SW 1271 (cell line): ENCODE measurements at regions not wholly inside any gene's neighbourhood (a gene's known extent, or its start where the extent isn't known, plus 50 kb on each side); places are given as distances from the start of the nearest gene placed in this dataset.

Experiments
- DNase-seq, 2 experiments: peaks; one replicate each; lab custom pipeline; 2025; lab: John Stamatoyannopoulos, UW

GRCh38 chr4:3683744-3684421 is 82.3 kb upstream of the ADRA2C start:
- DNase-seq = no peak

GRCh38 chr4:3683077-3683743 is 83.0 kb upstream of the ADRA2C start:
- DNase-seq = no peak

- DNase-seq = no peak
These were observed 83.7 kb upstream of the ADRA2C start for GRCh38 chr4:3682236-3683076.

GRCh38 chr4:3681191-3681590 is 85.0 kb upstream of the ADRA2C start:
- no peak for DNase-seq

- DNase-seq = no peak
These were observed 85.5 kb upstream of the ADRA2C start for GRCh38 chr4:3680656-3681055.

- DNase-seq = no peak
These were observed 86.3 kb upstream of the ADRA2C start for GRCh38 chr4:3679851-3680311.

- DNase-seq = no peak
These were observed 86.9 kb upstream of the ADRA2C start for GRCh38 chr4:3679071-3679825.

GRCh38 chr4:3677748-3678070 is 88.5 kb upstream of the ADRA2C start:
- DNase-seq = no peak

GRCh38 chr4:3676907-3677747 is 89.1 kb upstream of the ADRA2C start:
- DNase-seq = no peak

- no peak for DNase-seq
These were observed 90.0 kb upstream of the ADRA2C start for GRCh38 chr4:3676196-3676595.

GRCh38 chr4:3675251-3676115 is 90.7 kb upstream of the ADRA2C start:
- DNase-seq = no peak

GRCh38 chr4:3674479-3674851 is 91.7 kb upstream of the ADRA2C start:
- no peak for DNase-seq

- DNase-seq = no peak
These were observed 92.3 kb upstream of the ADRA2C start for GRCh38 chr4:3673716-3674478.

- no peak for DNase-seq
These were observed 93.0 kb upstream of the ADRA2C start for GRCh38 chr4:3673176-3673575.

GRCh38 chr4:3672465-3672831 is 93.7 kb upstream of the ADRA2C start:
- no peak for DNase-seq

GRCh38 chr4:3671571-3672464 is 94.4 kb upstream of the ADRA2C start:
- DNase-seq = no peak

GRCh38 chr4:3670521-3671519 is 95.4 kb upstream of the ADRA2C start:
- no peak for DNase-seq
